ENCODE measurements at regions not wholly inside any gene's neighbourhood (a gene's known extent, or its start where the extent isn't known, plus 50 kb on each side); places are given as distances from the start of the nearest gene placed in this dataset.
A peak's percentile ranks its signal among the peaks of the same experiment; 100 is the strongest.

DNA sequence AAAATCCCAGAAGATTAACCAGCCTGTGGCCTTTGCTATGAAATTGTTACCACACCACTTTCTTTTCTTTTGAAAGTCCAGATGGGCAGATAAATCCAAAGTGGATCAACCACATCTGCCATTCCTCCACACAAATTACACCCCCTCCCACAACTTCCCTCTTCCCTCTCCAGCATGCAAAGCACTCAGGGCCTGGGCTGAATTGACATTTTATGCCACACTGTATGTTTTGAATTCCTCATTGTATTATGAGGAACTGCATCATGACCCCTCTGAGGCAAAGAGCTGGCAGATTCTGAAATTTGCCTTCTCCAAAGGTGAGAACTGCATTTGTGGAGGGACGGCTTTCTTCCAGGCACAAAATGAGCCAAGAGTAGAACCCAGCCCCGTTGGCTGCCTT, 589.2 kb upstream of the KLF4 start:
- no peak overlapping the region for H3K4me3 ChIP-seq
- no peaks in the 10 kb centered on the region for H3K36me3 ChIP-seq
- ATAC-seq (peak in 3 of 4 donors; percentile 40 to 66 (median 50)), DNase-seq (no peak)
- no peak overlapping the region for H3K27ac ChIP-seq
- no peak for TF ChIP-seq POLR2A (IDR thresholded peaks at IDR 0.05)
- TF ChIP-seq, protein P1, sequence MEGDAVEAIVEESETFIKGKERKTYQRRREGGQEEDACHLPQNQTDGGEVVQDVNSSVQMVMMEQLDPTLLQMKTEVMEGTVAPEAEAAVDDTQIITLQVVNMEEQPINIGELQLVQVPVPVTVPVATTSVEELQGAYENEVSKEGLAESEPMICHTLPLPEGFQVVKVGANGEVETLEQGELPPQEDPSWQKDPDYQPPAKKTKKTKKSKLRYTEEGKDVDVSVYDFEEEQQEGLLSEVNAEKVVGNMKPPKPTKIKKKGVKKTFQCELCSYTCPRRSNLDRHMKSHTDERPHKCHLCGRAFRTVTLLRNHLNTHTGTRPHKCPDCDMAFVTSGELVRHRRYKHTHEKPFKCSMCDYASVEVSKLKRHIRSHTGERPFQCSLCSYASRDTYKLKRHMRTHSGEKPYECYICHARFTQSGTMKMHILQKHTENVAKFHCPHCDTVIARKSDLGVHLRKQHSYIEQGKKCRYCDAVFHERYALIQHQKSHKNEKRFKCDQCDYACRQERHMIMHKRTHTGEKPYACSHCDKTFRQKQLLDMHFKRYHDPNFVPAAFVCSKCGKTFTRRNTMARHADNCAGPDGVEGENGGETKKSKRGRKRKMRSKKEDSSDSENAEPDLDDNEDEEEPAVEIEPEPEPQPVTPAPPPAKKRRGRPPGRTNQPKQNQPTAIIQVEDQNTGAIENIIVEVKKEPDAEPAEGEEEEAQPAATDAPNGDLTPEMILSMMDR (IDR thresholded peaks at IDR 0.05), result no peak
- H3K27me3 ChIP-seq, result no peaks in the 10 kb centered on the region
- no peaks in the 10 kb centered on the region for H3K4me1 ChIP-seq
- intact Hi-C loops (cut with DNase I), result no loop called here
- WGBS (ENCODE audit: insufficient coverage, low coverage, low lambda C conversion rate, missing lambda C conversion rate), result 89% methylated on average over 2 of the region's 2 CpGs
- no peaks in the 10 kb centered on the region for H3K9me3 ChIP-seq

DNA sequence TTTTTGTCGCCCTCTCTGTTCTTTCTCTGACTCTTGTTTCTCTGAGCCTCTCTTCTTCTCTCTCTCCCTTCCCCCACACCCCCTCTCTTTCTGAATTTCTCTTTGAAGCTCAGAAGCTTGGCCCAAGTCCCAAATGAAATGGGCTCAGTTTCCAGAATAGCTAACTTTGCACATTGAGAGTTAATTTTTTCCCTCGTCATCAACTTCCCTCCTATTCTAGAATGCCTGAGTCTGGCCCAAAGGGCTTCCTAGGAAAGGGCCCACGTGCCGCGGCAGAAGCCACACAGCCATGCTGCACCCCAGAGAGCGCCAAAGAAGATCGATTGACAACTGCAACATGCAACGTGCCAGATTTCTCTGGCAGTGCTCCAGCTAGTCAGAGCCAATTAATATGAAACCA, 588.8 kb upstream of the KLF4 start:
- Histone ChIP-seq H3K4me1 (no peaks in the 10 kb centered on the region), H3K4me3 (no peak overlapping the region), H3K36me3 (no peaks in the 10 kb centered on the region), H3K9me3 (no peaks in the 10 kb centered on the region), H3K27ac (no peak overlapping the region), H3K27me3 (no peaks in the 10 kb centered on the region)
- WGBS (ENCODE audit: insufficient coverage, low coverage, low lambda C conversion rate, missing lambda C conversion rate), result 69% methylated on average over 6 of the region's 8 CpGs
- DNase-seq, result no peak
- TF ChIP-seq, protein P1 (IDR thresholded peaks at IDR 0.05), result no peak
- no peak for TF ChIP-seq POLR2A (IDR thresholded peaks at IDR 0.05)
- ATAC-seq, result peak in 1 of 4 donors; percentile 28
- intact Hi-C loops (cut with DNase I), result no loop called here

DNA sequence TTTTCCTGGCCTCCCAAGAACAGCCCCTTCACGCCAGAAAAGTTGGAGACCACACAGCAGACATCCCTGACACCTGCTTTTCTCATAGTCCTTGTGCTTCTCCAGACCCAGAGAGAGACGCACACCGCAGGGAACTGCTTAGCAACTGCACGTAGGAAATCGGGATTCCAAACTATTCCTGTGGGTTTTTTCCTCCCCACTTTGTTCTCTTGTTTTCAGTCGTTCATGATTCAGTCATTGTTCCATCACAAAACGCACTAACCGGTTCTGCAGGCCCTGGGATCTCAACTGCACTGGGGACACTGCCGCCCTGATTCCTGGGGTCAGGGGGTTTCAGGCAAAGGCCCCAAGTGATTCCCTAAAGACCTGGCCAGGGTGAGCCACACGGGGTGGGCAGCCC, 588.0 kb upstream of the KLF4 start:
- TF ChIP-seq, protein P1 (IDR thresholded peaks at IDR 0.05), result no peak
- TF ChIP-seq POLR2A (IDR thresholded peaks at IDR 0.05), result no peak
- Histone ChIP-seq H3K27me3 (no peaks in the 10 kb centered on the region), H3K36me3 (no peaks in the 10 kb centered on the region), H3K27ac (no peak overlapping the region), H3K9me3 (no peaks in the 10 kb centered on the region), H3K4me1 (no peaks in the 10 kb centered on the region), H3K4me3 (no peak overlapping the region)
- intact Hi-C loops (cut with DNase I), result no loop called here
- ATAC-seq, result no peak
- no peak for DNase-seq
- 79% methylated on average over 6 of the region's 10 CpGs for WGBS (ENCODE audit: insufficient coverage, low coverage, low lambda C conversion rate, missing lambda C conversion rate)

GRCh38 chr9:108074900-108075299, 585.3 kb upstream of the KLF4 start:
- Histone ChIP-seq H3K36me3 (no peaks in the 10 kb centered on the region), H3K9me3 (no peaks in the 10 kb centered on the region), H3K4me1 (no peaks in the 10 kb centered on the region), H3K4me3 (no peak overlapping the region), H3K27me3 (no peaks in the 10 kb centered on the region), H3K27ac (no peak overlapping the region)
- intact Hi-C loops (cut with DNase I), result no loop called here
- WGBS (ENCODE audit: insufficient coverage, low coverage, low lambda C conversion rate, missing lambda C conversion rate), result 59% methylated on average over 4 of the region's 5 CpGs
- ATAC-seq (no peak), DNase-seq (no peak)
- TF ChIP-seq, protein P1 (IDR thresholded peaks at IDR 0.05), result no peak
- TF ChIP-seq POLR2A (IDR thresholded peaks at IDR 0.05), result no peak

DNA sequence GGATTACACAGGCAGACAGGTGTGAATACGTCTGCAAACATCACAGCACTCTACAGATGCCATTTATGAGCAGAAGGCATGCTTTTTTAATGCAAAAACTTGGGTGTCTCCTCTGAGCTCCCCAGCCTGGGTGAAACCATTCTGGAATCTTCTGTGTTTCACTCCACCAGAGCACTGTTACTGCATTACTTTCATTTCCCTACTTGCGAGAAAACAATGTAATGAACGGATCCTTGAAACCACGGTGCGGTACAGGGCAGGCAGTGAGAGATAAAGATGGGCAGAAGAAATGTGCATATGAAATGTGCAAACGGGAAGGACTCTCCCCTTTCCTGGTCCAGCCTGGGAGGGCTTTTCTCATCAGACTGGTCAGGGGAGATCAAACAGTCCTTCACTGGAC, 584.3 kb upstream of the KLF4 start:
- DNase-seq (no peak), ATAC-seq (peak in 1 of 4 donors; percentile 30)
- TF ChIP-seq, protein P1 (IDR thresholded peaks at IDR 0.05), result no peak
- TF ChIP-seq POLR2A (IDR thresholded peaks at IDR 0.05), result no peak
- H3K4me1 ChIP-seq, result no peaks in the 10 kb centered on the region
- H3K9me3 ChIP-seq, result no peaks in the 10 kb centered on the region
- H3K27me3 ChIP-seq, result no peaks in the 10 kb centered on the region
- 38% methylated on average over 6 of the region's 6 CpGs for WGBS (ENCODE audit: insufficient coverage, low coverage, low lambda C conversion rate, missing lambda C conversion rate)
- H3K4me3 ChIP-seq, result no peak overlapping the region
- H3K36me3 ChIP-seq, result no peaks in the 10 kb centered on the region
- H3K27ac ChIP-seq, result no peak overlapping the region
- intact Hi-C loops (cut with DNase I), result no loop called here

Measured in right lobe of liver (tissue), 6 donors.